Globus pallidus (tissue), 1 donor: ENCODE measurements at regions not wholly inside any gene's neighbourhood (a gene's known extent, or its start where the extent isn't known, plus 50 kb on each side); places are given as distances from the start of the nearest gene placed in this dataset.

ENCODE experiments used
- DNase-seq: peaks from one replicate; pipeline ENCODE4 v3.0.0-alpha.2; 2015; ENCODE audit warnings: low spot score

GRCh38 chr18:24674200-24674599, 213.8 kb downstream of the HRH4 start:
- DNase-seq: no peak

- no peak for DNase-seq
These were observed 214.2 kb downstream of the HRH4 start for GRCh38 chr18:24674605-24675004.

GRCh38 chr18:24677011-24677410, 216.6 kb downstream of the HRH4 start:
- no peak for DNase-seq

- DNase-seq: peak; percentile 86
These were observed 217.7 kb downstream of the HRH4 start for GRCh38 chr18:24678107-24678506.

- no peak for DNase-seq
These were observed 218.2 kb downstream of the HRH4 start for GRCh38 chr18:24678626-24679025.

GRCh38 chr18:24679062-24679461, 218.6 kb downstream of the HRH4 start:
- no peak for DNase-seq

GRCh38 chr18:24683925-24684324, 223.5 kb downstream of the HRH4 start:
- DNase-seq: no peak

- no peak for DNase-seq
These were observed 225.0 kb downstream of the HRH4 start for GRCh38 chr18:24685254-24685959.

- DNase-seq: no peak
These were observed 234.7 kb downstream of the HRH4 start for GRCh38 chr18:24695168-24695567.

- DNase-seq: no peak
These were observed 241.6 kb downstream of the HRH4 start for GRCh38 chr18:24702001-24702515.

GRCh38 chr18:24703316-24703715, 242.9 kb downstream of the HRH4 start:
- DNase-seq: no peak

- DNase-seq: no peak
These were observed 244.7 kb downstream of the HRH4 start for GRCh38 chr18:24704946-24705630.

- DNase-seq: no peak
These were observed 250.0 kb downstream of the HRH4 start for GRCh38 chr18:24710474-24710873.

- no peak for DNase-seq
These were observed 259.4 kb downstream of the HRH4 start for GRCh38 chr18:24719791-24720190.

- DNase-seq: no peak
These were observed 261.0 kb downstream of the HRH4 start for GRCh38 chr18:24721388-24721787.

GRCh38 chr18:24725644-24726415, 265.4 kb downstream of the HRH4 start:
- DNase-seq: no peak

- peak; percentile 81 for DNase-seq
These were observed 266.5 kb downstream of the HRH4 start for GRCh38 chr18:24726727-24727492.

GRCh38 chr18:24727685-24728084, 267.2 kb downstream of the HRH4 start:
- DNase-seq: no peak

- no peak for DNase-seq
These were observed 270.7 kb downstream of the HRH4 start for GRCh38 chr18:24731158-24731557.

- no peak for DNase-seq
These were observed 271.5 kb downstream of the HRH4 start for GRCh38 chr18:24731981-24732380.

GRCh38 chr18:24734058-24734457, 273.6 kb downstream of the HRH4 start:
- peak; percentile 33 for DNase-seq
